BE2C (cell line): ENCODE measurements at regions not wholly inside any gene's neighbourhood (a gene's known extent, or its start where the extent isn't known, plus 50 kb on each side); places are given as distances from the start of the nearest gene placed in this dataset.
"Not testable (repeated sequence)": the region's sequence is repeated elsewhere in the genome, so short reads cannot be mapped to it uniquely, and the experiment has no call there.

Source experiments
- DNase-seq: peaks from one replicate; pipeline ENCODE4 v3.0.0-alpha.2; 2020
- H3K27me3 ChIP-seq: fragments of 250-450 bp; sonication (Bioruptor Pico); 2 replicates; pipeline ENCODE4 v1.5.1; 2020; ENCODE audit warnings: mild to moderate bottlenecking
- H3K36me3 ChIP-seq: fragments of 250-450 bp; sonication (Bioruptor Pico); 2 replicates; pipeline ENCODE4 v1.5.1; 2020; ENCODE audit warnings: mild to moderate bottlenecking
- H3K4me1 ChIP-seq: fragments of 250-450 bp; sonication (Bioruptor Pico); 2 replicates; pipeline ENCODE4 v1.5.1; 2020
- H3K4me3 ChIP-seq: 2 replicates; pipeline ENCODE4 v1.5.1; 2011; ENCODE audit warnings: low read depth, low read length
- H3K9me3 ChIP-seq: fragments of 250-450 bp; sonication (Bioruptor Pico); 2 replicates; pipeline ENCODE4 v1.5.1; 2020
- CTCF ChIP-seq: IDR thresholded peaks from 2 replicates; pipeline ENCODE4 v1.5.1; 2012; ENCODE audit warnings: mild to moderate bottlenecking, low read depth, low read length

GRCh38 chr6:16995511-16996250 lies 106.2 kb upstream of the STMND1 start:
- H3K4me3 ChIP-seq, result no peak overlapping the region
- no peaks in the 10 kb centered on the region for H3K4me1 ChIP-seq
- no peak for DNase-seq
- no peaks in the 10 kb centered on the region for H3K9me3 ChIP-seq
- no peaks in the 10 kb centered on the region for H3K27me3 ChIP-seq
- H3K36me3 ChIP-seq, result no peaks in the 10 kb centered on the region
- no peak for TF ChIP-seq CTCF

GRCh38 chr6:16993396-16993795 lies 108.5 kb upstream of the STMND1 start:
- Histone ChIP-seq H3K36me3 (no peaks in the 10 kb centered on the region), H3K27me3 (no peaks in the 10 kb centered on the region), H3K4me3 (no peak overlapping the region), H3K9me3 (no peaks in the 10 kb centered on the region), H3K4me1 (no peaks in the 10 kb centered on the region)
- no peak for TF ChIP-seq CTCF
- DNase-seq, result no peak

- DNase-seq, result no peak
- Histone ChIP-seq H3K27me3 (no peaks in the 10 kb centered on the region), H3K36me3 (no peaks in the 10 kb centered on the region), H3K9me3 (no peaks in the 10 kb centered on the region), H3K4me3 (no peak overlapping the region), H3K4me1 (no peaks in the 10 kb centered on the region)
- no peak for TF ChIP-seq CTCF
Observed at GRCh38 chr6:16991981-16992629, 109.7 kb upstream of the STMND1 start.

GRCh38 chr6:16989976-16990375 lies 111.9 kb upstream of the STMND1 start:
- H3K4me3 ChIP-seq, H3K4me1 ChIP-seq, H3K27me3 ChIP-seq, DNase-seq, H3K36me3 ChIP-seq, H3K9me3 ChIP-seq: not testable (repeated sequence)

- no peak for TF ChIP-seq CTCF
- H3K36me3 ChIP-seq, result no peaks in the 10 kb centered on the region
- H3K4me1 ChIP-seq, result no peaks in the 10 kb centered on the region
- DNase-seq, result no peak
- H3K27me3 ChIP-seq, result no peaks in the 10 kb centered on the region
- H3K9me3 ChIP-seq, result no peaks in the 10 kb centered on the region
- no peak overlapping the region for H3K4me3 ChIP-seq
Observed at GRCh38 chr6:16989382-16989781, 112.5 kb upstream of the STMND1 start.

- H3K9me3 ChIP-seq, result no peaks in the 10 kb centered on the region
- no peaks in the 10 kb centered on the region for H3K4me1 ChIP-seq
- no peaks in the 10 kb centered on the region for H3K27me3 ChIP-seq
- TF ChIP-seq CTCF, result no peak
- no peak for DNase-seq
- no peak overlapping the region for H3K4me3 ChIP-seq
- no peaks in the 10 kb centered on the region for H3K36me3 ChIP-seq
Observed at GRCh38 chr6:16987996-16988395, 113.9 kb upstream of the STMND1 start.
